A549 (cell line): ENCODE measurements at regions not wholly inside any gene's neighbourhood (a gene's known extent, or its start where the extent isn't known, plus 50 kb on each side); places are given as distances from the start of the nearest gene placed in this dataset.

Experiments used
- CTCF ChIP-seq: fragments of >200 bp; sonication (Bioruptor Twin); formaldehyde crosslinking; IDR thresholded peaks from 3 replicates; pipeline ENCODE4 v1.5.1; 2016
- E2F6 ChIP-seq: IDR thresholded peaks from 2 replicates; pipeline ENCODE4 v1.6.1; 2012; ENCODE audit warnings: low read depth, borderline replicate concordance
- ELK1 ChIP-seq: fragments of 150-350 bp; IDR thresholded peaks from 2 replicates; pipeline ENCODE4 v1.6.1; 2014; ENCODE audit warnings: low read depth, mild to moderate bottlenecking, low read length
- EP300 ChIP-seq, 2 experiments: fragments of >200 bp; sonication (Bioruptor Twin); formaldehyde crosslinking; IDR thresholded peaks; 2 replicates in 1 of 2; 3 replicates in 1 of 2; pipeline ENCODE4 v1.6.1; 2016 to 2017
- HDAC2 ChIP-seq: fragments of 200-600 bp; sonication (generic); IDR thresholded peaks from 2 replicates; pipeline ENCODE4 v1.6.1; 2016
- JUN ChIP-seq, 2 experiments: fragments of >200 bp; sonication (Bioruptor Twin); formaldehyde crosslinking; IDR thresholded peaks; 2 replicates in 1 of 2; 3 replicates in 1 of 2; pipeline ENCODE4 v1.6.1; 2016 to 2017
- MAFK ChIP-seq: fragments of 450-650 bp; IDR thresholded peaks from 2 replicates; pipeline ENCODE4 v1.6.1; 2014; ENCODE audit not compliant: partially characterized antibody
- MAX ChIP-seq: IDR thresholded peaks from 2 replicates; pipeline ENCODE4 v1.6.1; 2012
- MYC ChIP-seq: IDR thresholded peaks from 2 replicates; pipeline ENCODE4 v1.6.1; 2012; ENCODE audit warnings: mild to moderate bottlenecking, inconsistent platforms, low read length, improper control_type of control experiment, borderline replicate concordance
- POLR2A ChIP-seq: IDR thresholded peaks from 2 replicates; pipeline ENCODE4 v1.6.1; 2012; ENCODE audit warnings: mild to moderate bottlenecking, low read length
- RAD21 ChIP-seq, 2 experiments: fragments of >200 bp in 1 of 2; sonication (Bioruptor Twin) in 1 of 2; formaldehyde crosslinking in 1 of 2; IDR thresholded peaks in 1 of 2; conservative IDR thresholded peaks in 1 of 2; 2 replicates in 1 of 2; 3 replicates in 1 of 2; pipeline ENCODE4 v1.6.1; 2012 to 2018; ENCODE audit warnings: inconsistent platforms in 1 of 2
- REST ChIP-seq: fragments of 200-600 bp; sonication (generic); IDR thresholded peaks from 2 replicates; pipeline ENCODE4 v1.6.1; 2016; ENCODE audit warnings: antibody characterized with exemption, mild to moderate bottlenecking, moderate library complexity

- TF ChIP-seq HDAC2 (no peak), JUN (IDR thresholded peaks at IDR 0.05) (no peak), ELK1 (no peak), MAX (no peak), CTCF (no peak), POLR2A (no peak), EP300 (IDR thresholded peaks at IDR 0.05) (no peak), MYC (no peak), RAD21 (conservative IDR thresholded peaks at IDR 0.05 in 1 of 2, IDR thresholded peaks at IDR 0.05 in 1 of 2) (no peak), E2F6 (no peak), REST (no peak), MAFK (no peak)
Measured at GRCh38 chr9:80871596-80871995, 817.8 kb downstream of the TLE1 start.
